Smooth muscle cell (in vitro differentiated cells): ENCODE measurements at regions not wholly inside any gene's neighbourhood (a gene's known extent, or its start where the extent isn't known, plus 50 kb on each side); places are given as distances from the start of the nearest gene placed in this dataset.

Experiments used
- DNase-seq: peaks from one replicate; lab custom pipeline; 2025; ENCODE audit not compliant: unreplicated experiment; lab: John Stamatoyannopoulos, UW
- H2AFZ ChIP-seq: fragments of 200-600 bp; sonication (generic); 2 replicates; pipeline ENCODE4 v1.6.0; 2016; ENCODE audit warnings: antibody characterized with exemption, low read depth, mild to moderate bottlenecking
- H3F3A ChIP-seq: fragments of 200-600 bp; sonication (generic); 2 replicates; pipeline ENCODE4 v1.6.0; 2017; ENCODE audit warnings: antibody characterized with exemption, low read depth
- H3K27ac ChIP-seq: fragments of 200-600 bp; sonication (generic); 2 replicates; pipeline ENCODE4 v1.5.1; 2016; ENCODE audit warnings: low read depth, mild to moderate bottlenecking
- H3K27me3 ChIP-seq: fragments of 200-600 bp; sonication (generic); 2 replicates; pipeline ENCODE4 v1.6.1; 2016; ENCODE audit warnings: low read depth, mild to moderate bottlenecking
- H3K36me3 ChIP-seq: fragments of 200-600 bp; sonication (generic); 2 replicates; pipeline ENCODE4 v1.5.1; 2016; ENCODE audit warnings: low read depth
- H3K4me1 ChIP-seq: fragments of 200-600 bp; sonication (generic); 2 replicates; pipeline ENCODE4 v1.5.1; 2016; ENCODE audit warnings: low read depth
- H3K4me2 ChIP-seq: fragments of 200-600 bp; sonication (generic); 2 replicates; pipeline ENCODE4 v1.6.0; 2016; ENCODE audit warnings: mild to moderate bottlenecking
- H3K4me3 ChIP-seq: fragments of 200-600 bp; sonication (generic); 2 replicates; pipeline ENCODE4 v1.5.1; 2016; ENCODE audit warnings: mild to moderate bottlenecking
- H3K79me2 ChIP-seq: fragments of 200-600 bp; sonication (generic); 2 replicates; pipeline ENCODE4 v1.6.0; 2016; ENCODE audit warnings: low read depth, mild to moderate bottlenecking
- H3K9ac ChIP-seq: fragments of 200-600 bp; sonication (generic); 2 replicates; pipeline ENCODE4 v1.6.0; 2016; ENCODE audit warnings: low read depth
- H3K9me3 ChIP-seq: fragments of 200-600 bp; sonication (generic); replicated peaks from 2 replicates; pipeline ENCODE4 v1.5.1; 2016; ENCODE audit warnings: low read depth
- H4K20me1 ChIP-seq: fragments of 200-600 bp; sonication (generic); 2 replicates; pipeline ENCODE4 v1.6.0; 2016; ENCODE audit warnings: low read depth
- CTCF ChIP-seq: fragments of 200-600 bp; sonication (generic); IDR thresholded peaks from 2 replicates; pipeline ENCODE4 v1.5.1; 2017; ENCODE audit warnings: borderline replicate concordance, mild to moderate bottlenecking, antibody characterized with exemption; ENCODE audit not compliant: insufficient read depth, poor library complexity, severe bottlenecking
- WGBS: methylation state at CpG from one replicate; pipeline ENCODE4 v1.1.7; 2016; ENCODE audit warnings: low lambda C conversion rate; 5-methylcytosine and 5-hydroxymethylcytosine counted together

GRCh38 chr6:67362976-67363375 is 1272.1 kb upstream of the ADGRB3 start:
- WGBS = 85% methylated on average over 5 of the region's 5 CpGs
- TF ChIP-seq CTCF = no peak
- no peak overlapping the region for H2AFZ ChIP-seq

DNA sequence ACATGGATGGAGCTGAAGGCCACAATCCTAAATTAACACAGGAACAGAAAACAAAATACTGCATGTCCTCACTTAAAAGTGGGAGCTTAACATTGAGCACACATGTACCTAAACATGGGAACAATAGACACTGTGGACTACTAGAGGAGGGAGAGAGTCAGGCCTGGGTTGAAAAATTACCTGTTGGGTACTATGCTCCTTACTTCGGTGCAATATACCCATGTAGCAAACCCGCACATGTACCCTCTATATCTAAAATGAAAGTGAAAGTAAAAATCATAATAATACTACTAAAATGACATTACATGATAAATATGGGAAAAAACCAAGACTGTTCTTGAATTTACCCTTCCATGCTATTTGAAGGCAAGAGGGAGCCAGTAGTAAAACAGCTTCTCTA is 1273.8 kb upstream of the ADGRB3 start:
- no peaks in the 10 kb centered on the region for H3K9me3 ChIP-seq
- no peak overlapping the region for H3K4me3 ChIP-seq
- no peaks in the 10 kb centered on the region for H3K4me1 ChIP-seq
- H2AFZ ChIP-seq = peak overlapping the region; percentile 28
- H3K36me3 ChIP-seq = no peaks in the 10 kb centered on the region
- no peaks in the 10 kb centered on the region for H3F3A ChIP-seq
- no peak overlapping the region for H3K27ac ChIP-seq
- no peak overlapping the region for H3K4me2 ChIP-seq
- DNase-seq = no peak
- H4K20me1 ChIP-seq = no peaks in the 10 kb centered on the region
- H3K27me3 ChIP-seq = no peaks in the 10 kb centered on the region
- TF ChIP-seq CTCF = no peak
- H3K9ac ChIP-seq = no peak overlapping the region
- WGBS = 96% methylated on average over 2 of the region's 2 CpGs
- no peaks in the 10 kb centered on the region for H3K79me2 ChIP-seq

More at GRCh38 chr6:67362976-67363375, 1272.1 kb upstream of the ADGRB3 start:
- Histone ChIP-seq H4K20me1 (no peaks in the 10 kb centered on the region), H3K27ac (no peak overlapping the region), H3K4me3 (no peak overlapping the region), H3K4me1 (no peaks in the 10 kb centered on the region), H3K79me2 (no peaks in the 10 kb centered on the region), H3F3A (no peaks in the 10 kb centered on the region), H3K36me3 (no peaks in the 10 kb centered on the region), H3K9me3 (no peaks in the 10 kb centered on the region), H3K27me3 (no peaks in the 10 kb centered on the region), H3K9ac (no peak overlapping the region), H3K4me2 (no peak overlapping the region)
- DNase-seq = no peak

- Histone ChIP-seq H2AFZ (no peak overlapping the region), H3K27me3 (no peaks in the 10 kb centered on the region), H3K36me3 (no peaks in the 10 kb centered on the region), H3K4me3 (no peak overlapping the region), H3K4me1 (no peaks in the 10 kb centered on the region), H3K9me3 (no peaks in the 10 kb centered on the region), H3K79me2 (no peaks in the 10 kb centered on the region), H3K27ac (no peak overlapping the region), H3F3A (no peaks in the 10 kb centered on the region), H3K4me2 (no peak overlapping the region), H3K9ac (no peak overlapping the region), H4K20me1 (no peaks in the 10 kb centered on the region)
- DNase-seq = no peak
- 50% methylated on average over 3 of the region's 3 CpGs for WGBS
- no peak for TF ChIP-seq CTCF
These were observed 1276.8 kb upstream of the ADGRB3 start for GRCh38 chr6:67358241-67358640.

DNA sequence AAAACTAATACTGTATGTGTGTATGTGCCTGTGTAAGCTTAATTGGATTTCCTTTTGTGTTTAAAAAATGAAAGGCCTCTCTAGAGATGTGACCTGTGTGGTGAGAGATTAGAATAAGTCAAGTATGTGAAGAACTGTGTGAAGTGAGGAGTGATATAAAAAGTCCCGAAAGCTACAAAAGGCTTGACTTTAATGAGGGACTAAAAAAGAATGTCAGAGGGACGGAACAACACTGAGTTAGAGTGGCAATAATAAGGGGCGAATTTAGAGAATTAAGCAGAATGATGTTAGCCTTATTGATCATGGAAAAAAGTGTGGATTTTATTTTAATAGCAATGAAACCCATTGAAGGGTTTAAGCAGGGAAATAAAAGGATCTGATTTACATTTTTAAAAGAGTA is 1281.2 kb upstream of the ADGRB3 start:
- no peak overlapping the region for H3K4me2 ChIP-seq
- no peak overlapping the region for H2AFZ ChIP-seq
- DNase-seq = no peak
- no peaks in the 10 kb centered on the region for H3K27me3 ChIP-seq
- no peaks in the 10 kb centered on the region for H4K20me1 ChIP-seq
- no peaks in the 10 kb centered on the region for H3K79me2 ChIP-seq
- H3F3A ChIP-seq = no peaks in the 10 kb centered on the region
- TF ChIP-seq CTCF = no peak
- 46% methylated on average over 3 of the region's 3 CpGs for WGBS
- no peak overlapping the region for H3K27ac ChIP-seq
- no peak overlapping the region for H3K4me3 ChIP-seq
- H3K9ac ChIP-seq = no peak overlapping the region
- H3K4me1 ChIP-seq = no peaks in the 10 kb centered on the region
- no peaks in the 10 kb centered on the region for H3K36me3 ChIP-seq
- H3K9me3 ChIP-seq = no peaks in the 10 kb centered on the region
